Superior temporal gyrus (tissue), 1 donor: ENCODE measurements at regions not wholly inside any gene's neighbourhood (a gene's known extent, or its start where the extent isn't known, plus 50 kb on each side); places are given as distances from the start of the nearest gene placed in this dataset.

Experiments
- DNase-seq: peaks from one replicate; pipeline ENCODE4 v3.0.0-alpha.2; 2016; ENCODE audit errors: extremely low spot score

- peak; percentile 11 for DNase-seq
Observed at GRCh38 chr2:67516899-67517530, 119.9 kb downstream of the ETAA1 start.

GRCh38 chr2:67522148-67522547 lies 125.0 kb downstream of the ETAA1 start:
- DNase-seq, result no peak

GRCh38 chr2:67524213-67524612 lies 127.1 kb downstream of the ETAA1 start:
- no peak for DNase-seq

GRCh38 chr2:67524777-67525176 lies 127.6 kb downstream of the ETAA1 start:
- DNase-seq, result no peak

- no peak for DNase-seq
Observed at GRCh38 chr2:67526283-67526682, 129.2 kb downstream of the ETAA1 start.

- DNase-seq, result no peak
Observed at GRCh38 chr2:67528320-67528719, 131.2 kb downstream of the ETAA1 start.

GRCh38 chr2:67532387-67532786 lies 135.3 kb downstream of the ETAA1 start:
- DNase-seq, result no peak

GRCh38 chr2:67534745-67535144 lies 137.6 kb downstream of the ETAA1 start:
- DNase-seq, result no peak

- DNase-seq, result no peak
Observed at GRCh38 chr2:67540962-67541361, 143.8 kb downstream of the ETAA1 start.

GRCh38 chr2:67544286-67544685 lies 147.2 kb downstream of the ETAA1 start:
- DNase-seq, result peak; percentile 47

GRCh38 chr2:67548317-67549201 lies 151.4 kb downstream of the ETAA1 start:
- DNase-seq, result no peak

GRCh38 chr2:67559156-67559555 lies 162.0 kb downstream of the ETAA1 start:
- DNase-seq, result no peak

- no peak for DNase-seq
Observed at GRCh38 chr2:67560771-67561456, 163.8 kb downstream of the ETAA1 start.

- DNase-seq, result no peak
Observed at GRCh38 chr2:67561457-67561965, 164.4 kb downstream of the ETAA1 start.

- DNase-seq, result no peak
Observed at GRCh38 chr2:67564076-67564475, 166.9 kb downstream of the ETAA1 start.

- no peak for DNase-seq
Observed at GRCh38 chr2:67564626-67565025, 167.5 kb downstream of the ETAA1 start.

- no peak for DNase-seq
Observed at GRCh38 chr2:67565262-67565661, 168.1 kb downstream of the ETAA1 start.

GRCh38 chr2:67565761-67566160 lies 168.6 kb downstream of the ETAA1 start:
- no peak for DNase-seq

GRCh38 chr2:67566285-67566684 lies 169.2 kb downstream of the ETAA1 start:
- no peak for DNase-seq

- no peak for DNase-seq
Observed at GRCh38 chr2:67566958-67567635, 170.0 kb downstream of the ETAA1 start.

- DNase-seq, result no peak
Observed at GRCh38 chr2:67567886-67568285, 170.8 kb downstream of the ETAA1 start.

- DNase-seq, result no peak
Observed at GRCh38 chr2:67570611-67571010, 173.5 kb downstream of the ETAA1 start.
